Subcutaneous abdominal adipose tissue (tissue), 5 donors: ENCODE measurements at regions not wholly inside any gene's neighbourhood (a gene's known extent, or its start where the extent isn't known, plus 50 kb on each side); places are given as distances from the start of the nearest gene placed in this dataset.

Experiments used
- H3K27ac ChIP-seq: one replicate; pipeline ENCODE4 v1.7.0; 2013; ENCODE audit warnings: low read depth, mild to moderate bottlenecking, inconsistent platforms, low read length, moderate library complexity
- H3K27me3 ChIP-seq, 5 donors: one replicate each; pipeline ENCODE4 v1.7.0; 2013; ENCODE audit warnings: low read length in 5 of 5, inconsistent platforms in 1 of 5; ENCODE audit not compliant: control insufficient read depth in 5 of 5, insufficient read depth in 4 of 5
- H3K36me3 ChIP-seq, 5 donors: one replicate each; pipeline ENCODE4 v1.7.0; 2013; ENCODE audit warnings: low read length in 5 of 5; ENCODE audit not compliant: control insufficient read depth in 5 of 5, insufficient read depth in 5 of 5
- H3K4me1 ChIP-seq, 5 donors: one replicate each; pipeline ENCODE4 v1.7.0; 2013; ENCODE audit warnings: low read length in 5 of 5, mild to moderate bottlenecking in 3 of 5, moderate library complexity in 1 of 5; ENCODE audit not compliant: control insufficient read depth in 5 of 5, insufficient read depth in 5 of 5
- H3K4me3 ChIP-seq, 5 donors: one replicate each; pipeline ENCODE4 v1.7.0; 2013; ENCODE audit warnings: low read length in 5 of 5, low read depth in 1 of 5
- H3K9ac ChIP-seq, 5 donors: one replicate each; pipeline ENCODE4 v1.7.0; 2013; ENCODE audit warnings: low read length in 5 of 5, mild to moderate bottlenecking in 4 of 5, moderate library complexity in 3 of 5
- H3K9me3 ChIP-seq, 5 donors: one replicate each; pipeline ENCODE4 v1.7.0; 2013; ENCODE audit warnings: low read length in 5 of 5; ENCODE audit not compliant: control insufficient read depth in 5 of 5
- donor health status: healthy.
- donor health status: healthy.
- donor health status: healthy.
- donor health status: healthy.
- donor health status: healthy.

GRCh38 chr13:111519490-111520170 is 199.2 kb downstream of the TEX29 start:
- no peak overlapping the region for H3K9ac ChIP-seq
- H3K36me3 ChIP-seq = no peaks in the 10 kb centered on the region
- peaks cover 0 to 5% (median 0%) of the 10 kb centered on the region in 5 donors for H3K4me1 ChIP-seq
- no peaks in the 10 kb centered on the region for H3K9me3 ChIP-seq
- H3K4me3 ChIP-seq = no peak overlapping the region
- peaks cover 6 to 30% (median 22%) of the 10 kb centered on the region in 5 donors for H3K27me3 ChIP-seq
- no peak overlapping the region for H3K27ac ChIP-seq

- no peaks in the 10 kb centered on the region for H3K9me3 ChIP-seq
- H3K4me3 ChIP-seq = no peak overlapping the region
- no peaks in the 10 kb centered on the region for H3K36me3 ChIP-seq
- peaks cover 0 to 22% (median 10%) of the 10 kb centered on the region in 5 donors for H3K27me3 ChIP-seq
- H3K9ac ChIP-seq = no peak overlapping the region
- H3K4me1 ChIP-seq = peaks cover 0 to 5% (median 0%) of the 10 kb centered on the region in 5 donors
- H3K27ac ChIP-seq = no peak overlapping the region
These were observed 200.6 kb downstream of the TEX29 start for GRCh38 chr13:111521030-111521429.

- H3K27me3 ChIP-seq = peaks cover 0 to 19% (median 13%) of the 10 kb centered on the region in 5 donors
- H3K4me1 ChIP-seq = peaks cover 0 to 5% (median 0%) of the 10 kb centered on the region in 5 donors
- no peaks in the 10 kb centered on the region for H3K36me3 ChIP-seq
- no peak overlapping the region for H3K9ac ChIP-seq
- H3K27ac ChIP-seq = no peak overlapping the region
- H3K4me3 ChIP-seq = no peak overlapping the region
- no peaks in the 10 kb centered on the region for H3K9me3 ChIP-seq
These were observed 201.3 kb downstream of the TEX29 start for GRCh38 chr13:111521691-111522229.

GRCh38 chr13:111525320-111526118 is 205.1 kb downstream of the TEX29 start:
- Histone ChIP-seq H3K27me3 (peaks cover 8 to 10% (median 8%) of the 10 kb centered on the region in 5 donors), H3K4me3 (no peak overlapping the region), H3K9ac (no peak overlapping the region), H3K9me3 (no peaks in the 10 kb centered on the region), H3K27ac (no peak overlapping the region), H3K36me3 (no peaks in the 10 kb centered on the region), H3K4me1 (peaks cover 0 to 29% (median 0%) of the 10 kb centered on the region in 5 donors)

GRCh38 chr13:111526922-111527321 is 206.5 kb downstream of the TEX29 start:
- H3K36me3 ChIP-seq = no peaks in the 10 kb centered on the region
- no peaks in the 10 kb centered on the region for H3K9me3 ChIP-seq
- H3K9ac ChIP-seq = no peak overlapping the region
- H3K4me3 ChIP-seq = no peak overlapping the region
- H3K27ac ChIP-seq = no peak overlapping the region
- H3K4me1 ChIP-seq = peaks cover 0 to 29% (median 0%) of the 10 kb centered on the region in 5 donors
- peaks cover 6 to 11% (median 9%) of the 10 kb centered on the region in 5 donors for H3K27me3 ChIP-seq

- Histone ChIP-seq H3K4me3 (no peak overlapping the region), H3K9ac (no peak overlapping the region)
These were observed 207.3 kb downstream of the TEX29 start for GRCh38 chr13:111527614-111528229.

GRCh38 chr13:111528513-111528912 is 208.1 kb downstream of the TEX29 start:
- Histone ChIP-seq H3K4me3 (no peak overlapping the region), H3K27me3 (peaks cover 6 to 18% (median 13%) of the 10 kb centered on the region in 5 donors), H3K9me3 (no peaks in the 10 kb centered on the region), H3K9ac (no peak overlapping the region), H3K27ac (no peak overlapping the region), H3K4me1 (peaks cover 0 to 29% (median 0%) of the 10 kb centered on the region in 5 donors), H3K36me3 (no peaks in the 10 kb centered on the region)

More at GRCh38 chr13:111527614-111528229, 207.3 kb downstream of the TEX29 start:
- no peak overlapping the region for H3K27ac ChIP-seq
- no peaks in the 10 kb centered on the region for H3K9me3 ChIP-seq
- H3K27me3 ChIP-seq = peaks cover 6 to 13% (median 11%) of the 10 kb centered on the region in 5 donors
- H3K4me1 ChIP-seq = peaks cover 0 to 29% (median 0%) of the 10 kb centered on the region in 5 donors
- H3K36me3 ChIP-seq = no peaks in the 10 kb centered on the region

GRCh38 chr13:111530137-111530870 is 209.9 kb downstream of the TEX29 start:
- Histone ChIP-seq H3K4me3 (no peak overlapping the region), H3K9ac (no peak overlapping the region), H3K4me1 (peaks cover 0 to 29% (median 0%) of the 10 kb centered on the region in 5 donors), H3K36me3 (no peaks in the 10 kb centered on the region), H3K9me3 (no peaks in the 10 kb centered on the region), H3K27ac (no peak overlapping the region), H3K27me3 (peaks cover 17 to 34% (median 20%) of the 10 kb centered on the region in 5 donors)

- no peaks in the 10 kb centered on the region for H3K36me3 ChIP-seq
- no peak overlapping the region for H3K9ac ChIP-seq
- H3K27me3 ChIP-seq = peaks cover 20 to 43% (median 23%) of the 10 kb centered on the region in 5 donors
- H3K27ac ChIP-seq = no peak overlapping the region
- H3K9me3 ChIP-seq = no peaks in the 10 kb centered on the region
- H3K4me1 ChIP-seq = peaks cover 0 to 29% (median 0%) of the 10 kb centered on the region in 5 donors
- no peak overlapping the region for H3K4me3 ChIP-seq
These were observed 211.1 kb downstream of the TEX29 start for GRCh38 chr13:111531505-111531904.
